Panc1 (cell line): ENCODE measurements at regions not wholly inside any gene's neighbourhood (a gene's known extent, or its start where the extent isn't known, plus 50 kb on each side); places are given as distances from the start of the nearest gene placed in this dataset.

Experiments
- CTCF ChIP-seq: fragments of 450-650 bp; IDR thresholded peaks from 2 replicates; pipeline ENCODE4 v1.5.1; 2017; ENCODE audit warnings: mild to moderate bottlenecking
- REST ChIP-seq, 2 experiments: IDR thresholded peaks; 2 replicates each; pipeline ENCODE4 v1.6.1; 2011 to 2012; ENCODE audit warnings: low read depth in 2 of 2, control low read depth in 1 of 2, low read length in 1 of 2, mild to moderate bottlenecking in 1 of 2, moderate library complexity in 1 of 2; ENCODE audit not compliant: insufficient read depth in 1 of 2

- TF ChIP-seq CTCF (no peak), REST (IDR thresholded peaks at IDR 0.05; ENCODE audit: insufficient read depth in 1 of 2, low read depth in 2 of 2, low read length in 1 of 2) (no peak)
Measured at GRCh38 chr11:70550456-70551195, 152.3 kb downstream of the CTTN start.
